Medulla oblongata (tissue), 1 donor: ENCODE measurements at regions not wholly inside any gene's neighbourhood (a gene's known extent, or its start where the extent isn't known, plus 50 kb on each side); places are given as distances from the start of the nearest gene placed in this dataset.
"Not testable (repeated sequence)": the region's sequence is repeated elsewhere in the genome, so short reads cannot be mapped to it uniquely, and the experiment has no call there.

ENCODE experiments used
- DNase-seq: peaks from one replicate; pipeline ENCODE4 v3.0.0-alpha.2; 2015; ENCODE audit errors: extremely low spot score

DNA sequence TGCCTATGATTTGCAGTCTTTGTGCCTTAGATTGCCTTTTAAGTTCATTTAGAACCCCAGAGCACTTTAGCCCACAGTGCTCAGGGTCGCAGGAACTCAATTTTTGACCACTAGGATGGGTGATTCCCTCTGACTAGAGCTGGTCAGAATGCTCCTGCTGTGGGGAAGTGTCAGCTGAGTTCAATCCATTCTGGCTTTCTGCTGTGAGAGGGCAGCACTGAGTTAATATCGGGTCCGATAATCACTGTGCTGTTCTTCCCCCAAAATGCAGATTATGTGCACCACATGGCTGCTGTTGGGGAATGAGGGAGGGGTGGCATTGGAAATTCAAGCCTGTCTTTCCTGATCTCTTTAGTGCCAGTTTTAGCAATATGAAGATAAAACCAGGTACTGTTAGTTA lies 886.4 kb downstream of the DNAJB9 start:
- no peak for DNase-seq

DNA sequence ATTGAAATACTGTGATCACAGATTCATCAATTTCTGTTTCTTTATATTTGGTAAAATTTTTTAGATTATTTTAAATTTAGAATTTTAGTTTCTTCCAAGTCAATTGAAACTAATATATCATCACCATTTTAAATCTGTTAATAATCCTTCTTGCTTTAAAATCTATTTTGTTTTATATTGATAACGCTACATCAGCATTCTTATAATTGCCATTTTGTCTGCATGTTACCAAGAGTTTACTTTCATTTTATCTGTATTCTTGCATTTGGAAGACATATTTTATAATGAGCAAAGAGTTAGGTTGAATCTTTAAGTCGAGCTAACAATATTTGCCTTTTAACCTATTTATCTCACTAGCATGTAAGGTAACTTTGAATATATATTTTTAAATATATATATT lies 890.6 kb downstream of the DNAJB9 start:
- DNase-seq = no peak

DNA sequence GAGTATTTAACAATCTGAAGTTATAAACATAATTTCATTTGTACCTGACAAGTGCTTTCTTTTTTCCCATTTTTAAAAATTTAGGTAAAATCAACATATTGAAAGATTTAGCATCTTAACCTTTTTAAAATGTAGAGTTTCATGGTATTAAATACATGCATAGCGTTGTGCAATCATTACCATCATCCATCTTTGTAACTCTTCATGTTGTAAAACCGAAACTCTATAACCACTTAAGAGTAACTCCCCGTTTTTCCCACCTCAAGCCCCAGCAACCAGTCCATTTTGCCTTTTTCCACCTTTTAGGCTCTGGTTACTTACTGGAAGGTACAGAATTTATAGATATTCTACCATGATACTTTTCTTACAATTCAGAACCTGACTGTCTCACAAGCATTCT lies 892.5 kb downstream of the DNAJB9 start:
- no peak for DNase-seq

DNA sequence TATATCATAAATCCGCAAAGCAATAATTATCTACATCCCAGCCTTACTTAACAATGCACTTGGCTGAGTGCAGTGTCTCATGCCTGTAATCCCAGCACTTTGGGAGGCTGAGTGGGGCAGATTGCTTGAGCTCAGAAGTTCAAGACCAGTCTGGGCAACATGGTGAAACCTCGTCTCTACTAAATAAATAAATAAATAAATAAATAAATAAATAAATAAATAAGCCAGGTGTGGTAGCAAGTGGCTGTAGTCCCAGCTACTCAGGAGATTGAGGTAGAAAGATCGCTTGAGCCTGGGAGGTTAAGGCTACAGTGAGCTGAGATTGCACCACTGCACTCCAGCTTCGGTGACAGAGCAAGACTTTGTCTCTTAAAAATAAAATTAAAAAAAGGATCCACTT lies 898.1 kb downstream of the DNAJB9 start:
- DNase-seq = not testable (repeated sequence)

DNA sequence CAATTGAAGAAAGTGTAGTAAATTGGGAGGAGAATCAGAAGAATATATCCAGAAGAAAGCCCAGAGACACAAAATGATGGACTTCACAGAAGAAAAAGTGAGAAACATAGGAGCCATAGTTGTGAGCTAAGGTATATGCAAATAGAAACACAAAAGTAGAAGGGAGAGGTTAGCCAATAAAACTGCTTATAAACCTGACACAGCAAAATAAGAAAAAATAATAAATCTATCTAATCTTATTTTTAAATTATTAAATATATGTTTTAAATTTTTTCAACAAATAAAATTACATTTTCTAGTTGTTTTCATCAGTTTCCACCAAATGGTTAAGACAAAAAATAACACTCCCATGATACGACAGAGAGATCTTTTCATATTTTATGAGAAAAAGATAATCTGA lies 903.5 kb downstream of the DNAJB9 start:
- no peak for DNase-seq

DNA sequence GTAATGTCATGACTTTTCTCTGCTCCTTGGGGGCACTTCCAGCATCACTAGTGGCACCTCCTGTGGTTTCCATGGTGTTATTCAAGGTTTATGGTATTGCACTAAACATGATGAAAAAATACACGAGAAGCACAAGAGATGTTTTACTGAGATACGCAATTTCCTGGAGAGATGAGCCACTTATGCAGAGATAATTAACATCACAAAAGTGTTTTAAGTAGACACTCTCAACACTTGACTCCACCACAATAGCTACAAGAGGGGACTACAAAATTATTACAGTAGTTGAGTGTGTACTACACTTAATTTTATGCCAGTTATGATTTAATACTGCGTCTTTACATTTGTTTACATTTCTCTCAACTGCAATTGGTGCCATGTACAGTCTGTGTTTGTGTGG lies 906.7 kb downstream of the DNAJB9 start:
- DNase-seq = no peak

DNA sequence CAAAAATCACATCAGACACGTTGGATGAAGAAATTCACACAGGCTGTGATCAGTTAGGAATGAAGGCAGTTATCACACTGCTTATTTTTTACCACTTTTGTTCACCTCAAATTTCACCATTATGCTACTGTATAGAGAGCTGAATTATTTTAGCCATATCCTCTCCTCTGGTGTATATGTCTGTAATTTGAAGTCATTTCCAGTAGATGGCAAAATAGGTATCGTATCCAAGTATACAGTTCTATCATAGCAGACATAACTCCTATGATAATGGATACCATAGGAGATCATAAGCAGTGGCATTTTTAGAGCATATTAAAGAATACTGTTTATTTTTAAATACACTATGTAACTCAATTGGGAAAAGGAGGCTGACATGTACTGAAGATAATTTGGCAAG lies 909.7 kb downstream of the DNAJB9 start:
- no peak for DNase-seq

DNA sequence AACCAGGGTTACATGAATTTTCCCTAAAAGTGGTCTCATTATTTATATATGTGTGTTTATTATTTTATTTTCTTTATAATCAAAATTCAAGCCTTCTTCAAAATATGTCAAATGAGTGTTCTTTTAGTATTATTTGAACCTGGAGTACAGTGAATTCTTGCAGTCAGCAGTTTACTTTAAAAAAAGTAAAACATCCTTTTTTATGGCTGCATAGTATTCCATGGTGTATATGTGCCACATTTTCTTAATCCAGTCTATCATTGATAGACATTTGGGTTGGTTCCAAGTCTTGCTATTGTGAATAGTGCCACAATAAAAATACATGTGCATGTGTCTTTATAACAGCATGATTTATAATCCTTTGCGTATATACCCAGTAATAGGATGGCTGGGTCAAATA lies 920.9 kb downstream of the DNAJB9 start:
- not testable (repeated sequence) for DNase-seq

DNA sequence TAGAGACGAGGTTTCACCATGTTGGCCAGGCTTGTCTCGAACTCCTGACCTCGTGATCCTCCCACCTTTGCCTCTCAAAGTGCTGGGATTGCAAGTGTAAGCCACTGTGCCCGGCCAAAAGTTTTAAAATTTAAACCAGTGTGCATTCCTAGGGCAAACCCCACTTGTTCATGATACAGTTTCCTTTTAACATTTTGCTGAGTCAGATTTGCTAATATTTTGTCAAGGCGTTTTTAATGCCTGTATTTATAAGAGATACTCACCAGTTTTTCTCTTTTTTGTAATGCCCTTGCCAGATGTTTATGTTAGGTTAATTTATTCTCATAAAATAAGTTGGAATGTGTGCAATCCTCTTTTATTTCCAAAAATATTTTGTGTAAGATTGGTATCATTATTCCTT lies 927.4 kb downstream of the DNAJB9 start:
- no peak for DNase-seq

DNA sequence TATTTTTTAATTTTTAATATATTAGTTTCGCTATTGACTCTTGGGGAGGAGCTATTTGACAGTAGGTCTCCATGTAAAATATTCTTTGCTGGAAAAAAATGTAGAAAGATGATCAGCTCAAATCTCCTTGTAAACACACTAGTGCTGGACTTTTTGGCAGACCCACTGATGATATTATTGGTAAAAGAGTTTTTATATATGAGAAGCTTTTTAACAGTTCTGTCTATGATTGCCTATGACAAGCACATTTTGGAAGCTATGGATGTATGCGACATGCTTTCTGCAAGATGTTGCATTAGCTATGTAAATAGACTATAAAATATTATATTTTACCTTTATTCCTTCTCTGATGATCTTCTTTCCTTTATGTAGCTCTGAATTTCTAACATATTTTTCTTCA lies 928.5 kb downstream of the DNAJB9 start:
- DNase-seq = no peak

DNA sequence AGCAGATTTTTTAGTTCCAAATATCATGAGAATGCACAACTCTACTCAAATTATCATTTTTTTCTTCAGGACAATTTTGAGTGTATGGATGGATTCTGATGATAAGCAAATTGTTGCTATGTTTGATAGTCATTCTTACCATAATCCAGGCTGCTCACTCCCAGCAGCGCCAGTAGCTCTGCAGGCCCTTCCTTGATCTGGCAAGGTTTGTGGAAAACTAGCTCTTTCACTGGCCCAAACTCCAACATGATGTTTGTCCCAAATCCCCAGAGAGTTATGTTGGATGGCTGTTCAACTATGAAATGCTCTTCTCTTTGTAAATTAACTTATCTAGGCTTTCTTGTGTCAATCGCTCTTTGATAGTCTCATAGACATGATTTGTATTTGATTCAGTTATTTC lies 933.7 kb downstream of the DNAJB9 start:
- DNase-seq = no peak

DNA sequence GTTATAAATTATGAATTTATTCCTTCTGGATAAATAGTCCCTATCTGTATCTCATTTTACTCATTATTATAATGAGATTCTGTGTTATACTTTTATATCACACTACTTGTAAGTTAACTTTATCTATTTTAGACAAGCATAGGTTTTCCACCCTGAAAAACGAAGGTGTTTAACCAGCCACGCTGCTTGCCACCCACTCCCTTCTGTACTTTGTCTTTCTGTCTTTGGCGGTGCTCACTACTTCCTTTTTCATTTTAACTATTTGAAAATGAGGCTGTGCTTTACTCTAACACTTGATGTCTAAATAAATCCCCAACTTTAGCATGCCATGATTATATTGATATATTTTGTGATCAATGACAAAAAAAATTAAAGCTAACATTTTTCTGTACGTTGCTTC lies 952.9 kb downstream of the DNAJB9 start:
- no peak for DNase-seq

DNA sequence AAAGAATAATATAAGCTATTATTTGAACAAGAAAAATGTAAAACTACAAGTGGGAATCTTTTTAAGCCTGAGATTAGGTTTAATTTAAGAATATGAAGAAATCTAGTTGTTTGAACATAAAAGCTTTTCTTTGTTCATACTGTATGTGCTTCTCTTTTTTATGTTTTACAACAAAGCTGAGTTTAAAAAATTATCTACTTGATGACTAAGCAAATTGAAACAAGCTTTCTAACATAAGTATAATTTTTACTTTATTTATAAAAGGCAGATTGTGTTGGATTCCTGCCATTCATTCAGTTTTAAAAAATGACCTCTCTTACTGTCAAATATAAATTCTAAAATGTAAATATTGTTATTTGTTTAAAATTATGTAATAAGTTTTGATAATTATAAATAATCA lies 958.2 kb downstream of the DNAJB9 start:
- no peak for DNase-seq

DNA sequence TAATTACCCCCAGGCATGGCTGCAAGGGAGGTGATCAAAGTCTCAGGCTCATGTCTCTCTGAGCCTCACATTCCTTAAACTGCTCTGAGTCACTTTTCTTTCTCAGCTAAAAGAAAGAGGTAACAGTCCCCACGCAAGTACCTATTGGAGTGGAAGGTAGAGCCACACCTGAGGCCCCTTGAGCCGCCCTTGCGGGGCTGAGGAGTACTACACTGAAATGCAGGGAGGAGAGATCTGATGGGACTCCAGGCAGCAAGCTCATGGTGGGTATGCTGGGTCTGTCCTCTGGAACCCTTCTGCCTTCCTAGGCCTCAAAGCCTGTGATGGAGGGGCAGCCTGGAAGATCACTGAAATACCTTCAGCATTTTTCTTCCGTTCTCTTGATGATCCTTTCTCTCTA lies 960.0 kb downstream of the DNAJB9 start:
- no peak for DNase-seq

DNA sequence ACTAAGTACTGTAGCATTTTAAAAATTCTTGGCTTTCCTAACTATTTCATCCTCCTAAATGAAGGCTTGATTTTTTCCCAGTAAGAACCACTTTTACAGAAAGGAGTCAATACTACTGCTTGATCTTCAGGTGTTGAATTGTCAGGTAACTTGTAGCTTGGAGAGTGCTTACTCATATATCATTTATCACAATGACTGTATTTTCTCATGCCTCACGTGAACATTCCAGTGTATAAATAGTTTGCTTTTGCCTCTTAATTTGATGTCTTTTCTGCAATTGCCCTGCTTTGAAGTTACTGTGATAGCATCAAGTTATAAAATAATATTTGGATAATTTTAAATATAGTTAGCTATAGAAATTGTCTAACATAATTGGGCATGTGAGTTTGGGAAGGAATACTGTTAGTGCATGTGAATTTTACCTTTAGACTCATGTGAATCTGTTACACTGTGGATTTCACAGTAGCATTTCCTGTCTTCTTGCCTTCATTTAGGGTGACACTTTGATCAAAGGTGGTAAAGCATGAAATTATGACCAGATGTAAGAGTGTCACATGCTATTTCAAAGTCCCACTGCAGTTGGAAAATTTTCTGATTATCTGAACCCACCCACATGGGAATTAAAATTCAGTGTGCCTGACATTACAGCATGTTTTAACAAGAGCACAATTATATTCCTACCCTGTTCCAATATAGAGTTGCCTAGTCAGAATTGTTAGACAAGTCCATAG lies 962.8 kb downstream of the DNAJB9 start:
- DNase-seq = no peak

DNA sequence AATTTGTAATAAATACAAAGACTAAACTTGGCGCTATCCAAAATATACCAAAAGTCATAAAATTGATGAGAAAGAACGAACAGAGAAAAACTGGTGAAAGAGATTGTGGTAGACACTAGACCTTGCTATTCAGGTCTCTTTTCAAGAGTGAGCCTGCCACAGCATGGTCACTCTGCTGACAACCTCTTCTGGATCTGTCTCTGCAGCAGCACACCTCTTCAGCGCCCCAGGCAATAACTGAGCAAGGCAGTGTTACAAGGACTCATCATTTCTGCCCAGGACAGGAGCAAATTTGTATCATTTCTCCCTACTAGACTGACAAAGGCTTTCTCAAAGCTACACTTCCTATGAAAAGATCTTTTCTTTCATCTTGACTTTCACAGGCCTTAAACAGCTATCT lies 976.0 kb downstream of the DNAJB9 start:
- no peak for DNase-seq

DNA sequence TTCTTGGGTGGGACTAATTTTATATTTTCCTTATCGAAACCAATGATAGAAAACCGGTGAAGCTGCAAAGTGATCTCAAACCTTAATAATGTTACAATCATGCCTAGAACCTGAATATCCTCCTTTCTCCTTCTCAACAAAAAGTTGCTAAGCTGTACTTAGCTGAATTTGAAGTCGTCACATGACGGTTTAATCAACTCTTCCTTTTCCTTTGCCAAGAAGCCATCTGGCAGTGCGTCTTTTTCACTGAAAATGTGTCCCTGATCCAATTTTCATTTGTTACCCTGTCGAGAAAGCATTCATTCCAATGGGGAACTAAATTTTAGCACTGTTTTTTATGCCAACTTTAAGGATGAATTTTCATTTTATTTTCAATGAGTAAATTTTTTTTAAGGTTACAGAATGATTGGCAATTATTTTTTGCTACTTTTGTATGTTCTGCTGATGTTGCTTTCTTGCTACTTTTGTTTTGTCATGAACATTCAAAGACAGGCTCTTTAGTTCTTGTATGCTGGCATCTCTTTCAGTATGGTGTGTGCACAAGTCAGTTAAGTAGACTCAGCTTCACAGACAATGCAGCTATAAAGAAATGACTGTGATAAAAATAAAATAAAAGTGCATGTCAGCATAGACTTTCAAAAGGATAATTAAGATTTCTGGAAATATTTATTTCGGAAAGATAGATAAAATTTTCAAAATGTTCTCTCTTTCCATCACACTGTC lies 980.0 kb downstream of the DNAJB9 start:
- DNase-seq = peak; percentile 27

DNA sequence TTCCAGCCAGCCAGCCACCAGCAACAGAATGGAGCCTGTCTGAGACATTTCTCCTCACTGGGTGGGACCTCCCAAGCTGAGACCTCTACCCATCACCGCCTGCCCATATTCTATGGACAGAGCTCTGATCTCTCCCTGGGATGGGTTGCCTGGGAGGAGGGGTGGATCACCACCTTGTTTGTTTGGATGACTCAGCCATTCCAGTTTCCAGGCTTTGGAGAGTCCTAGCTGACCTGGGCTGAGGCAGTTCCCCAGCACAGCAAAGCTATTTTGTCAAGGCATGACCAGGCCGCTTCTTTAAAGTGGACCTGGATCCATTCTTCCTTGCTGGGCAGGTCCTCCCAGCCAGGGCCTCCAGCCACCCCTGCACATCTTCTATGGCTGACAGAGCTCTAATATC lies 982.3 kb downstream of the DNAJB9 start:
- no peak for DNase-seq

DNA sequence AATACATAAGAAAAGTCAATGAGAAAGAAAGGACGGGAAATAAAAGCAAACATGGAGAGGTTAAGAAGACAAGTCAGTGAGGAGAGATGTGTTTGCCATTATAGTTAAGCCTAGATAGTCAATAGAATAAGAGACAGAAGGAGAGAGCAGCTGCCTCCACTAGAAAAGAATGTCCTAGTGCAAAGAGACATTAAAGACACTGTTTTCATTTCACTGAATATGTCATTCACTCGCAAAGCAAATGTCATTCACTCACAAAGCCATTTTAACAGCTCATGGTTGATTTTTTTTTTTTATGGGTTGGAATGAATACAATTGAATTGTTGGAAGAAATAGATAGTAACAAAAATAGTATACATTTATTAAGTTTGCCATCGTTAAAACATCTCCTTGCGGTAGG lies 1007.6 kb downstream of the DNAJB9 start:
- no peak for DNase-seq

DNA sequence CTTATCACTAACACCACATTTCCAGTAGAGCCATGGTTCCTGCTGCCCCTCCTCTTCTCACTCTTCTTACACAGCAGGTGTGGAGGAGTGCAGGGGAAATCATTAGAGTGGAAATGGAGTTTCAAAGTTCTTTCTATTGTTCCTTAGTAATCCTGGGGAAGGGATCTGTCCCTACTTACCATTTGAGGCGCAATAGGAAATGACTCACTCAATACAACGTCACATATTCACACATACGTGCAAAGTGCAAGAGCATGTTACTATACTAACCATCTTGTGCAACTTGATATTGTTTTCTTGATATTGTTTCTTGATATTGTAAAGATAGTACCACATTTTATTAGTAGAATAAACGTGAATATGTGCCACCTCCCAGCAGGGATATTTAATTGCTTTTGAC lies 1010.2 kb downstream of the DNAJB9 start:
- DNase-seq = no peak

DNA sequence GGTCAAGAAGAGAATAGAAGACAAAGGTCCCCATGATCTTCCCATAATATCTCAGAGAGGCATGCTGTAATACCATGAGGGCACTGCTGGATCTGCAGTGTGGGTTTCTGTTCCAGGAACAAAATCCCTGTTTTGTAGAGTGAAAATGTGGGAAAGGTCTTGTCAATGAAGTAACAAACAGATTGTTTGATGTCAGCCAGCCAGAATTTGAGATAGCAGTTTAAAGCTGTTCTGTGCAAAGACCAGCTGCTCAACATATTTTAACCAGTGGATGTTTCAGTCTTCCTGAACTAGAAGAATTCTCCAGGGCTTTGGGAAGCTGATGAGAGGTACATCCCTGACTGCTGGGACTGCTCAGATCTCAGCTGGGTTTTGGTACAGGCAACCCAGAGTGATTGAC lies 1012.5 kb downstream of the DNAJB9 start:
- no peak for DNase-seq

DNA sequence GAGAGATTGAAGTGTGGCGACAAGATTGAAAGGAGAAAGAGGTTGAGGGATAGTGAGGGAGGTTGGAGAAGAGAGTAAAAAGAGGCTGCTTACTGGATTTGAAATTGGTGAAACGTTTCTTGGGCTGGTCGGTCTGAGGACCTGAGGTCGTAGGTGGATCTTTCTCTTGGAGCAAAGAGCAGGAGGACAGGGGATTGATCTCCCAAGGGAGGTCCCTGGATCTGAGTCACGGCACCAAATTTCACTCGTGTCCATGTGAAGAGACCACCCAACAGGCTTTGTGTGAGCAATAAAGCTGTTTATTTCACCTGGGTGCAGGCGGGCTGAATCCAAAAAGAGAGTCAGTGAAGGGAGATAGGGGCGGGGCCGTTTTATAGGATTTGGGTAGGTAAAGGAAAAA lies 1027.3 kb downstream of the DNAJB9 start:
- DNase-seq = not testable (repeated sequence)

DNA sequence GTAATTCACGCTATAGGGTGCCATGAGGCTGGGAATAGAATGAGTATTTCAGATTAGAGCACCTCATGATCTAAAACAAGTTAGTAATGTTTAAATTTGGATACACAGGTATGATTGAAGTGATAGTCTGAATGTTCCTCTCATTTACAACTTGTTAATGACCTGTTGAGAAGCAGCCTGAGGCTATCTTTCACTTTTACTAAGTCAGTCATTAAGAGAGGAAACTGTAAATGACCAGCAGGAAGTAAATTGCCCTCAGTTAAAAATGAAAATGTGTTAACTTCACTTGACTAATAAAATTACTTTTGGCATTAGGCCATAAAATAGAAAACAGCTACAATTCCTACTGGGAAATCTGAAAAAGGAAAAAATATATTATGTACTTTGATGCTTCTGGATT lies 1042.0 kb downstream of the DNAJB9 start:
- no peak for DNase-seq
